Omental fat pad (tissue), 3 donors: ENCODE measurements at regions not wholly inside any gene's neighbourhood (a gene's known extent, or its start where the extent isn't known, plus 50 kb on each side); places are given as distances from the start of the nearest gene placed in this dataset.

Experiments
- ATAC-seq: fragments of 150-250 bp; one replicate; pipeline ENCODE4 v1.9.1; 2016; ENCODE audit warnings: mild to moderate bottlenecking, moderate library complexity; ENCODE audit not compliant: low FRiP score
- DNase-seq: peaks from one replicate; pipeline ENCODE4 v3.0.0-alpha.2; 2019; ENCODE audit warnings: low spot score
- CTCF ChIP-seq, 3 donors: fragments of 450-650 bp; IDR thresholded peaks; one replicate each; pipeline ENCODE4 v1.5.1; 2016 to 2017; ENCODE audit warnings: antibody characterized with exemption in 3 of 3, mild to moderate bottlenecking in 3 of 3, moderate library complexity in 2 of 3

GRCh38 chr4:24372881-24373280, 211.5 kb downstream of the DHX15 start:
- DNase-seq (no peak), ATAC-seq (no peak)
- no peak for TF ChIP-seq CTCF (IDR thresholded peaks at IDR 0.05)

- no peak for ATAC-seq
- DNase-seq = no peak
- no peak for TF ChIP-seq CTCF (IDR thresholded peaks at IDR 0.05)
These were observed 212.0 kb downstream of the DHX15 start for GRCh38 chr4:24372341-24372740.

GRCh38 chr4:24370421-24370820, 213.9 kb downstream of the DHX15 start:
- no peak for TF ChIP-seq CTCF (IDR thresholded peaks at IDR 0.05)
- DNase-seq (no peak), ATAC-seq (no peak)

- ATAC-seq (no peak), DNase-seq (no peak)
- TF ChIP-seq CTCF (IDR thresholded peaks at IDR 0.05) = no peak
These were observed 214.8 kb downstream of the DHX15 start for GRCh38 chr4:24369507-24370029.

- DNase-seq (no peak), ATAC-seq (no peak)
- no peak for TF ChIP-seq CTCF (IDR thresholded peaks at IDR 0.05)
These were observed 215.6 kb downstream of the DHX15 start for GRCh38 chr4:24368801-24369200.

GRCh38 chr4:24364852-24365251, 219.5 kb downstream of the DHX15 start:
- no peak for TF ChIP-seq CTCF (IDR thresholded peaks at IDR 0.05)
- DNase-seq (no peak), ATAC-seq (no peak)

- ATAC-seq (no peak), DNase-seq (no peak)
- TF ChIP-seq CTCF (IDR thresholded peaks at IDR 0.05) = no peak
These were observed 220.1 kb downstream of the DHX15 start for GRCh38 chr4:24364249-24364648.
